ENCODE measurements at regions not wholly inside any gene's neighbourhood (a gene's known extent, or its start where the extent isn't known, plus 50 kb on each side); places are given as distances from the start of the nearest gene placed in this dataset.

GRCh38 chr2:120921457-120921856, 185.8 kb downstream of the GLI2 start:
- DNase-seq, result no peak

GRCh38 chr2:120922571-120923332, 187.1 kb downstream of the GLI2 start:
- DNase-seq, result no peak

DNA sequence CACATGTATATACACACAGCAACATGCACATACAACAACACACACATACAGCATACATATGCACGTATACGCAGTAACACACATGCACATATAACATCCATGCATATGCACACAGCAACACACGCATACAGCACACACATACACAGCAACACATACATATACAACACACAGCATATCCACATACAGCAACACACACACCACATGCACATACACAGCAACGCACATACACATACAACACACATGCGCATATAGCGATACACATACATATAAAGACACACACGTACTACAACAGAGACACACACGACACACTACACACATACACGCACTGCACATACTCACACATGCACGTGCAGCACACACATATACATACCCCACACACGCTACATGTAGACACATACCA, 187.8 kb downstream of the GLI2 start:
- DNase-seq, result no peak

- DNase-seq, result no peak
Measured at GRCh38 chr2:120924924-120925323, 189.3 kb downstream of the GLI2 start.

DNA sequence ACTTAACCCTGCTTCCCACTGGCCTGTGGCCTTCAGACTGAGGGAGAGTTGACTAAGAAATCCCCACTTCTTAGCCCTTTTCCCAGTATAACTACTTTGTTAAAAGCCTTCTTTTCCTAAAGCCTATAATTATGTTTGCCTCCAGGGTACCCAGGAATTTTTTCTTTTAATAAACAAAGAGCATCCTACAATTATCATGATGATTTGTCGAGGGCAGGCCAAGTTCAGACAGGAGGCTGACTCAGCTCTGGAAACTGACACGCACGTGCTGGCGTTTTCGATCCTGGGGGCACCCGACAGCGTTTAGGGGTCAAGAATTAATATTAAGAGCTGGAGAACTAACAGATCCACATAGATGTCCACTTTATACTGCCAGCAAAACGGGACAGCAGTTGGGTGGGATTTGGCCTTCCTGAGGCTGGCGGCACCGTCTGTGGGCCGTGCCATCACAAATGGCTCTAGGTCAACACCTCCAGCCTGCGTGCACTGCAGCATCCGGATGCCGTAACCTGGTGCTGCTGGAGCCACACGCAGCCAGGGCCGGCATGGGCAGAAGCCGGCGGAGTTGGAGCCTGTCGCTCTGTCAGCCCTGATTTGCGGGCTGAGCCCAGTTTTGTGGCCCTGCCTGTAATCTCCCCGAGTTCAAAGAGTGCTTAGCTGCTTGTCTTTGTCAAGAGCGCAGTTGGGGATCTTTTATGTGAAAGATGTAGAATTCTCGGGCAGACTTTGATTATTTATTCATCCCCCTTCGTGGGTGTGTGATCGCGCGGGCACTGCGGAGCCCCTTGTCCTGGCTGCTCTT, 191.0 kb downstream of the GLI2 start:
- no peak for DNase-seq

DNA sequence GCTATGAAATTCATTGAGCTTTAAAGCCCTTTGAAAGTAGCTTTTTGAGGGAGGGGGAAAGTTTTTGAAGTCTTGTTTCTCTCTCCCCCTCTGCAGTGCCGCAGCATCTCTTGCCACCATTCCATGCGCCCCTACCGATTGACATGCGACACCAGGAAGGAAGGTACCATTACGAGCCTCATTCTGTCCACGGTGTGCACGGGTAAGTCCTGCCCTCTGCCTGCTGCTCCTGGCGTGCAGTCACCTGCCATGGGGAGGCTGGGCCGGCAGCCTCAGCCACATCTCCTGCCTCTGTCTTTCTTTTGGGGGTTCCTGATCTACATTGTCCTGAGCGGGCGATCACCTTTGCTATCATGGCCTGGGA, 191.6 kb downstream of the GLI2 start:
- no peak for DNase-seq

- no peak for DNase-seq
Measured at GRCh38 chr2:120929829-120930228, 194.2 kb downstream of the GLI2 start.

GRCh38 chr2:120930236-120930635, 194.6 kb downstream of the GLI2 start:
- DNase-seq, result no peak

DNA sequence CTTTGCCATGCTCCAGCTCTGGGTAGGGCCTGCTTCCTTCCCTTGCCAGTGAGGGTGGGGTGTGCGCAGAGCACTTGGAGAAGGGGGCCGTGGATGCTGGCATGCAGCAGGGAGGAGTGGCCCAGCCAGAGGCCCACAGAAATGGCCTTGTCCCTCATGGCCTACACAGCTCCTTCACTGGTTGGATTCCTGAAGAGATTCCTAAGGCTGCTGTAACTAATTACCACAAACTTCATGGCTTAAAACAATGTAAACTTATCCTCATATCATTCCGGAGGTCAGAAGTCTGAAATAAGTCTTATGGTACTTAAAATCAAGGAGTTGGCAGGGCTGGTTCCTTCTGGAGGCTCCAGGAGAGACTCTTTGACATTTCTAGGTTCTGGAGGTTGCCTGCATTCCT, 195.2 kb downstream of the GLI2 start:
- no peak for DNase-seq

DNA sequence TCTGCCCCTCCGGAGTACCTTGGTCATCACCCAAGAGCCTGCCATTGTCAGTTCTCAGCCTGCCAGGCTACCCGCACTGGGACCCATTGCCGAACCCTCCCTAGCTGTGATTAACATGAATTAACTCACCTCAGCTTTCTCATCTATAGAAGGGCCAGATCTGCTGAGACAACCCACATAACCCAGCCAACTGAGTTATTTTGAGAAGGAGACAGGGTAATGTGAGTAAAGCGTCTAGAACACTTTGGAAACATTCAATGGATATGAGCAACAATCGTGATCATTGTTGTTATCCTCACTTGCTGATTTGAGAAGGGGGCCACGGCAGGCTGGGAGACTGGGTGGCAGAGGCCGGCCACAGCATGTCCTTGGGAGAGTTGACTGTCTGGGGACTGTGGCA, 196.8 kb downstream of the GLI2 start:
- DNase-seq, result no peak

DNA sequence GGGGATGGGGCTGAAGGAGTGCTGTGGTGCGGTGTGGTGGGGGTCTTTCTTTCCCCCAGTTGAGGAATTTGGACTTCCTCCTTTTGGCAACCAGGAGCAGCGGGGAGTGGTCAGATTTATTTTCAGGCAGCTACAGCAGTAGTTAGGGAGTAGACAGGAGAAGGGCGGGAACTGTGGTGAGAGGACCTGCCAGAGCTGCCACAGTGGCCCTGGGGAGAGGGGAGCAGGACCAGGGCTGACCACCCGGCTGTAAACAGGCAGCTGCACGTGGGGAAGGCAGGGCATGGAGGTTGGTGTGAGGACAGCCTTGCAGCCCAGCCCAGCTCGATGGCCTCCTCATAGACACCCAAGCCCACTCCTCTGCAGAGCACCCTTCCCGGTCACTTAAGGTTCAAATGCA, 197.2 kb downstream of the GLI2 start:
- DNase-seq, result no peak

DNA sequence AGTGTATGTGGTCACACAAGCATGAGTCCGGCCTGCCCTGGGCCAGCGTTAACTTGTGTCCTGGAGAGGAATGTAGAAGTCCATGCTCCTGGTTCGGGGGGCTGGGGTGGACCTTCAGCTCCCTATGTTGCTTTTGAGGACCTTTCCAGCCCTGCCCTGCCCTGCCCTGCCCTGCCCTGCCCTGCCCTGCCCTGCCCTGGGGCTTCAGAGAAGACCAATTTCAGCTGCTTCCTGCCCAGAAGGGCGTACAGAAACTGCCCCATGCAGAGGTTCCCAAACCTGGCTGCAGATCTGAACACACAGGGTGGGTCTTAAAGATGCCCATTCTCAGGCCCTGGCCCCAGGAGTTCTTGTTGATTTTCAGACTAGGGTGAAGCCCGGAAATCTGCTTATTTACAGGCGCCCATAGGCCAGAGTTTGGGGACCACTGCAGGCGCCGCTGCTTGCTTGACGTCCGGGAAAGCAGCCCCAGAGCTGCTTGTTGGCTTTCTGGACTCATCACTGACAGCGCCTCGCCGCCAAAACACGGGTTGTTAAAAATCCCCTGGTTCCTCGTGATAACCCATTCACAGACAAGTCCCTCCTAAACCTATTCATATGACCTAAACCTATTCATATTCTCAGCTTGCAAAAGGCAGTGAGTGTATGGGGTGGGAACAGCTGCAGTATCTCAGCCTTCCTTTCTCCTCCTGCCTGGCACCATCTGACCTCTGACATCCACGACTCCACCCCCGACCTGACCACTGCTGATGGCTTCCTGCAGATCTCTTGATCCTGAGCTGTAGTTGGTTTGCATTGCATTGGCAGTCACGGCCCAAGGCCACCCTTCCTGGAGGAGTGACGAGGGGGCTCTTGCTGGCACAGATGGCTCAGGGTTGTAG, 198.3 kb downstream of the GLI2 start:
- no peak for DNase-seq

- DNase-seq, result no peak
Measured at GRCh38 chr2:120934574-120935338, 199.1 kb downstream of the GLI2 start.

GRCh38 chr2:120935339-120936313, 200.0 kb downstream of the GLI2 start:
- DNase-seq, result no peak

GRCh38 chr2:120936476-120937334, 201.0 kb downstream of the GLI2 start:
- no peak for DNase-seq

- DNase-seq, result no peak
Measured at GRCh38 chr2:120937686-120938044, 202.0 kb downstream of the GLI2 start.

- DNase-seq, result no peak
Measured at GRCh38 chr2:120938045-120938771, 202.5 kb downstream of the GLI2 start.

GRCh38 chr2:120939595-120940318, 204.1 kb downstream of the GLI2 start:
- DNase-seq, result no peak

DNA sequence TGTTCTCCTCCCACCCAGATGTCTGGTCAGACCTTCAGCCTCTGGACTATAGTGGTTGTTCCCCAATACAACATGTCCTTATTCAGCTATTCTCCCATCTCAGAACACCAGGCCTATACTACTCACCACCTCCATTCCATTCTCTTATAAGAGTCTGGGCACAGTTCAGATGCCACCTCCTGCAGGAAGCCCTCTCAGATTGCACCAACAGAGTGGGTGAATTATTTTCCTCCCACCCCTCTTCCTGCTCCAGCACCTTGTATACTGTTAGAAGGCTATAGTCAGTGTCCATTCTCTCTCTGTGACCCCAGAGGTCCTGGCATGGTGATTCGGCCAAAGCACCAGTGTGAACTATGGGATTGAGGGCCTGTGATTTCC, 204.6 kb downstream of the GLI2 start:
- DNase-seq, result no peak

All from activated CD4-positive, alpha-beta T cell treated with anti-CD3 and anti-CD28 coated beads, Interleukin-2, Interleukin-6, amounts not matched to agents 100 ng/mL and 50 ng/mL, durations not matched to agents 16 hours and 8 hours (primary cell).